Renal pelvis (tissue), 1 donor: ENCODE measurements at regions not wholly inside any gene's neighbourhood (a gene's known extent, or its start where the extent isn't known, plus 50 kb on each side); places are given as distances from the start of the nearest gene placed in this dataset.

Experiments
- DNase-seq: peaks from one replicate; pipeline ENCODE4 v3.0.0-alpha.2; 2013

DNA sequence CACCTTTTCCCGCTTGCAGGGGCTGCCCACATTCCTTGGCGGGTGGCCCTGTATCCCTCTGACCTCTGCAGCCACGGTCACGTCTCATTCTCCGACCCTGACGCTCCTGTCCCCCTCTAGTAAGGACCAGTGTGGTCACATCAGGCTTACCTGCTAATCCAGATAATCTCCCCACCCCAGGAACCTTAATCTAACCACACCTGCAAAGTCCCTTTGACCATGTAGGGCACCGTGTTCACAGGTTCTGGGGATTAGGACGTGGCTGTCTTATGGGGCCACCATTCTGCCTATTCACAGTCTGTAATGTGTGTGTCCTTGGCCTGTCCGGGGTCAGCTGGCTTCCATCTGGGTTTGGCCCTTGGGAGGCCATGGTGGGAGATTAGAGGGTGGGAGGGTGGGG lies 368.9 kb downstream of the AACS start:
- no peak for DNase-seq

DNA sequence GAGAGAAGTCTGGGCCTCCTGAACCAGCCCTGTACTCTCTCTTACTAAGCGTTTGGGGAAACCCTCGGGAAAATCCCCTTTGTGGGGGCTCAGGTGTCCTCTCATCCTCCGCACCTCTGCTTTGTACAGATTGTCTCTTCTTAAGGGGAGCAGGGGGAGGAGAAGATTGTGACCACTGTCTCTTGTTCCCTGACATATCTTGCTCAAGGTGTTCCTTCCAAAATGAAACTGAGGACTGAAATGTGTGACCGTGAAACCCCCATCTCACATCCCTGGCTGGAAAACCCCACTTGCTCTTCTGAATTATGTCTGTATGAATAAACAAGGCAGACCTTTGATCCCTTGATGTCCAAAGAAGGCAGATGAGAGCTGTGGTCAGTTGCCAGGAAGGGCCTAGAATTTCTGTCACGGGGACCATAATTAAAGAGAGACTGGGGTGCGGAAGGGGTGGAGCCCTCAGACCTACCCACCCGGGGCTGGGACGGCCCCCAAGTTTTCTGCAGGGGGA lies 369.8 kb downstream of the AACS start:
- no peak for DNase-seq

DNA sequence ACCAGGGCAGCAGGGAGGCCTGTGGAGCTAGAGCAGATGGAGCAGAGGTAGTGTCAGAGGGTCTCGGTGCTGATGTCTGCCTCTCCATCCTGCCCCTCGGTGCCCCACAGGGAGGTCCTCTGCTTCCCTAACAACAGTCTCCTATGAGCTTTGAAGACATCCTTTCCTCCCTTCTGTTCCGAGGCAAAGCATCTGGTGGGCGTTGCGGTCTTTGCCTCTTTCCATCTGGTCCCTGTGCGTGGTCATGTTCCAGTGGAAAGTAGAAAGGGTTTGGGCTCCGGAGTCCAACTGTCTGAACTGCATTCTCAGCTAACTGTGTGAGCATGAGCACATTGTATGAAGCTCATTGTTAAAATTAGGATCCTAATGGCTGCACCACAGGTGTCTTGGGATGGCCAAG lies 370.6 kb downstream of the AACS start:
- no peak for DNase-seq

DNA sequence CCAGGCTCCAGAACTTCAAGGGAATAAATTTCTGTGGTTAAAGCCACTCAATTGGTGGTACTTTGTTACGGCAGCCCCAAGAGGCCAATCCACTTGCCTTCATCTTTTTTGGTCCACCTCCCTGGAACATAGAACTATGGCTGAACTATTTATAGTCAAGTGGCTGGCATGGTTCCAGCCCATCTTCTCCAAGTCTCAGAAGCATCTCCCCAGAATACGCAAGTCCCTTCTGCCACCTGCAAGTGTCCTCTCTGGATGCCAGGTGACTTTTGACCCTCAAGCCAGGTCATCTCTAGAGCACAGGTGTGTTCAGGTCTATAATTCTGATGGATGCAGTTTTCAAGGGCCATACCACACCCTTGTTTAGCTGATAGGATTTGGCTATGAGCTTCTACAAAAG lies 371.5 kb downstream of the AACS start:
- DNase-seq = no peak

DNA sequence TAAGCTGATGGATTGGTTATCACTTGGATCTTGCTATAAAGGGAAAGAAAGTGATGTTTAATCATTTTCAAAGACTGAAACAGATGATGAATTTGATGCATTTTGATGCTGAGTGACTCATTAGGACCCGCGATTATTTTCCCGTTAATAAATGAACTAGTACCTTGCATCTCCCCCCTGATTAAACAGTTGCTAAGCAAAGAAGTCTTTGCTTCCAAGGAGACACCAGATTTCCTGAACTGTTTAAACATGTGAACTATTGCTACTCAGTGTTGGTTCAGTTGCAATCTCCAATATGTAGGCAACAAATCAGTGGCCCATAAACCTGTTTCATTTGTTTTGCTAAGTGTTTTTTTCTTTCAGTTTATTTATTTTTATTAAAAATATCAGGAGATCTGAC lies 375.2 kb downstream of the AACS start:
- no peak for DNase-seq

DNA sequence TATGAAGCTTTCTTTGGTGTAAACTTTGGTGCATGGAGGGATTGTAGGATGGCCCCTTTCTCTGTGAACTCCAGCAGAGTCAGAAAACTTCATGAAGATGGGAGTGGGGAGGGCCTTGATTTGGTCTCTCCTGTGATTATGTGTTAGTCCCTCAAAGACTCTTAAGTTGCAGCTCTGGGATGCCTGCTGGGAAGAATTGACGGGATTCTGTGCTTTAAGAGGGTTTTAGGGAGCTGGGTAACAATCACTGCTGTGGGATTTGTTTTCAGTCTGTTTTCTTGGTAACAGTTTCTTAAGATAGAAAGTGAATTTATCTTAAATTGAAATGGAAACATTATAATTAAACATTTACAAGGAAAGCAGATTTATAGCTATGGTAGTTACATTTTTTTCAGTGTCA lies 378.1 kb downstream of the AACS start:
- DNase-seq = no peak

DNA sequence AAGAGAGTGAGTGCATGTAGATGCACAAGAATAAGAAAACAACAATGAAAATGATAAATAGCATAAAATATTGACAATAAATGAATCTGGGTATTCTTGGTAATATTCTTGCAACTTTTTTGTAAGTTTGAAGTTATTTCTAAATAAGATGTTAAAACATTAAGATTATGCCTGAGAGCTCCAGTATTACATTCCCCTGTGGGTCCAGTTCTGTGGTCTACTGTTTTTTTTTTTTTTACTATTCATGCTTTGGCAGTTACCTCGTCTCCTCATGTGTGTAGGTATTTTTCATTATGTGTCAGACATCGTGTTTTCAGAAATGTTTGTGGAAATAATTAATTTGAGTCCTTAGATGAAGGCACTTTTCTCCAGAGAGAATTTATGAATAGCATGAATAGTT lies 386.2 kb downstream of the AACS start:
- DNase-seq = no peak

DNA sequence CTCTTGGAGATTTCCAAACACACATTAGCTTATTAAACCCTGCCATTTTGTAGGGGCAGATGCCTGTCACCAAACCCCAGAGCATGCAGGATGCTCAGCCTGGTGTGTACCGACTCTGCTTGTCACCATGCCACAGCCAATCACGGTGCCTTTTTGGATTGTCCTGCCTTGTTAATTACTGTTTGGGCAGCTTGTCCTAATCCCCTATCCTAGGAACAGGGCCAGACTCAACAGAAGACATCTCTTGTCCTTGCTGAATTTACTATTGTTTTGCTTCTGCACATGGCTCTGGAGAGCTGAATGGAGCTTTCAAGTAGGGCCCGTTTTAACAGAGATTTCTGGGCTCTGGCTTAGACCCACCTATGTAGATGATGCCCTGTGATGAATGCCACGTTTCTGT lies 388.5 kb downstream of the AACS start:
- no peak for DNase-seq

DNA sequence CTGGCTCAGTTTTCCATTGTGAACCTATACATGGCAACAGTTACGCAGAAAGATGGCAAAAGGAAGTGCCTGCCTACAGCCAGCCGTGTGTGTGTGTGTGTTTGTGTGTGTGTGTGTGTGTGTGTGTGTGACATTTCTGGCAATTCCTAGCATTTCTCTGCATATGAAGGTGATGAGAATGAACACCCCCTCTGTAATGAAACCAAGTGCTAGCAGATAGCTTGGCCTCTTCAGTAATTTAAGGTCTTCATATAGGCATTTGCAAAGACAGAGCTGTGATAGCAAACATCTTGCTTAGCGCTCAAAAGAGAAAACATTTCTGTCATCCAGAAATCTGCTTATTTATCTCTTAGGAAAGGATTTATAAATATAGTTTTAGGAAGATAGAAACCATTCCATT lies 389.1 kb downstream of the AACS start:
- no peak for DNase-seq

DNA sequence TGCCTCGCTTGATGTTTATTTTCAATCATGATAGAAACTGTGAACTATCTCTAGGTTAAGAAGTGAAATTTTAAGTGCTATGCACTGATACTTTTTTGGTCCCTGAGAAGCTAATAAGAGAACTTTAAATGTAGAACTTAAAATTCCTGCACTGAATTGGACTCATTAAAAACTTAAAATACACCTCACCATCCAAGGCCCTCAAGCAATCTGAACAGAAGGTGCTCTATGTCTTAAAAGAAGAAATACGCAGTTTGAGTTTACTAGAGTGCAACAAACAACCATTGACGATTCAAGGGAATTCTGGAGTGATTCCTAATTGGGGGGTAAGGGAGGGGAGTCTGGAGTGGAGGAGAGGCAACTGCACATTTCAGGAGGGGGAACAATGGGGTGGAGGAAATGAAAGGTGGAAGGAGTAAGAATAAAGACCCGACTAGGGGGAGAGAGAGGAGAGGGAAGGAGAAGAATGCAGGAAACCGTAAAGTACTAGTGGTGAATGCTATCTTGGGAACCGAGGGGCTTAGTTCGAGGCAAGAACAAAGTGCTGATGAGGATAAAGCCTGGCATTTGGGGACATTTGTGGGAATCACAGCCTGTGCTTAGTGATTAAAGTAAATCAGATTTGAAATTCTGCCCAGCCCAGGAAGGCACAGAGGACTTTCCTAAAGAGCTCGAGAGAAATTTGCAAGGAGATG lies 389.7 kb downstream of the AACS start:
- no peak for DNase-seq

DNA sequence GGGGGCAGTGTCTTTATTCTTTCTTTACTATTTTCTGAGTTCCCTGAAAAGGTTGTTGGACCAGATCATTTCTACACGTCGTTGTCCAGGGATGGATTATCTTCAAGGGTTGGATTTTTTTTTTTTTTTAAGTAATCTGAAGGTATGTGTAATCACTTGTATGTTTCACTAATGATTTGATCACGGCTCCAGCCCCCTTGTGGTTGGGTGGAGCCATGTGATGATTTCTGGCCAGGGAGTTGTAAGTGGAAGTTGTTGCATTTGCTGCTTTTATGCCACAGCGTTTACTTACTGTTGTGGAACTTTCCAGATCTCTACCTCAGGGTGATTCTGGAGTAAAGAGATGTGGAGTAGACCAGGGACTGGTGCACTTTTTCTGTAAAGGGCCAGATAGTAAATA lies 390.3 kb downstream of the AACS start:
- no peak for DNase-seq

DNA sequence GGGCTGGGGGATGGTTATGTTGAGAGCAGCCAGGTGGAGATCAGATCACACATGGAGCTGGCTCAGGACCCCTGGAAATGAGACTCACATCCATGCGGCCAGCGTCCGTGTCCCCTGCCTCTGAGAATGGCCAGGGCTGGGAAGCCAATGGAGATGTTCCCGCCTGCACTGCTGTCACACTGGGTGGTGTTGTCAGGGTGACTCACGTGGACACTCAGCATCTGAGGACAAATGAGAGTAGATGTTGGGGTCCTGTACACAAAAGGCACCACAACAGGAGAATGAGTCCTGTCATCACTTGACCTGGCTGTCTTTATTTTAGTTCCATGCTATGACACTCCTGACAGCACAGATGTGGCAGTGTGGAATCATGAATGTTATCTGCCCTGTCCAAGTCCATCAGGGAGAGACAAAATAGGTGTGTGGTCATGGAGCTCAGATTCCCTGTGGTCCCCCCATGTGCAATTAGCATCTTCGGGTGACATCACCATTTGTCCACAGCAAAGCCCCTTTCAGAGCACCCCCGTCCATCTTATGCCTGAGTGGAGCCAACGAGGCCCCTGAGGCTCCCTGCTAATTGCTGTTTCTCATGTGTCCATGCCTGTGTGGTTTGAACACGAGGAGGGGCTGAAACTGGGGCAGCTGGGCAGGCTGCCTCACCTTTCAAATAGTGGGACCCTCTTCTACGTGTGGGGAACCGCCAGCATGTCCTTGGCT lies 393.5 kb downstream of the AACS start:
- DNase-seq = no peak

DNA sequence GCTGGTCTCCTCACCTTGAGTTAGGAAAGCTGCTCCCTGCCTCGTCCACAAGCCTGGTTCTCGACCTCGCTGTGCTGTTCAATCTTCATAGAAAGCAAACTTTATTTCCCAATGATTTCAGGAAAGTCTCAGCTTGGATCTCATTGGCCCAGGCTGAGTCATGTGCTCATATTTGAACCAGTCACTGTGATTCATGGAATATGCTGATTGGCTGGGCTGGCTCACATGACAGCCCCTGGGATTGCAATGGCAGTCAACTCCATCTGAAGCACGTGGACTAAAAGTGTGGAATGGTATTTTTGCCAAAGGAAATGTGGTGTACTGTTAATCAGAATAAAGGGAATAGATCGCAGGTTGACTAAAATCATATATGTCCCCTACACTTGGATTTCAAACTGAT lies 396.6 kb downstream of the AACS start:
- DNase-seq = no peak

DNA sequence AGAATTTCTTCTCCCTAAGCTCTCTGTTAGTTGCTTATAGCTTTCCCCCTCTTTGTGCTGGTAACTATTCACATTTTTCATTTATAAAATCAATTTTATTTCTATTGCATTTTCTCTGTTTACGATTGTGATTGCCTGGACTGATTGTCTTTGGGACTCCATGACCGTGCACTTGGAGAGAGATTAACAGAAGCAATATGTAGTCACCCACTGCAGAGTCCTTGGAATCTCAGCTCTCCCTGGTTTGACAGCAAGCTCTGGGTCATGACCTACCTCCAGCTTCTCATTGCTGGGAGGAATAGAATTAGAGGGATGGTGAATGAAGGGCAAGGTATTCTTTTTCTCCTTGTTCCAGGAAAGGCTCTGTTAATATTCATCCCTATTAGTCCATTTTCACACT lies 398.2 kb downstream of the AACS start:
- no peak for DNase-seq

DNA sequence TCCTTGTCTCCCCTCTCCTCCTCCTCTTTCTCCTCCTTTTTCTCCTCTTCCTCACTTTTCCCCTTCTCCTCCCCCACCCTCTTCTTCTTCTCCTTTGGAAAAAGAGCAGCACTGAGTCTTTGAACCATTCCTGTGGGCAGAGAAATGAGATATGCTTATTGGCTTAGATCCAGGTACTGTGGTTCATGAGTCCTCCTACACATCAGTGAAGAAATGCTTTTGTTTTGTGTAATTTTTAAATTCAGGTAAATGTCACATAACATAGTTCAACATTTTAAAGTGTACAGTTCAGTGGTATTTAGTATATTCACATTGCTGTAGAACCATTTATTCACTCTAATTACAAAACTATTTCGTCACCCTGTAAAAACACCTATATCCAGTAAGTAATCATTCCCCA lies 402.1 kb downstream of the AACS start:
- DNase-seq = no peak

DNA sequence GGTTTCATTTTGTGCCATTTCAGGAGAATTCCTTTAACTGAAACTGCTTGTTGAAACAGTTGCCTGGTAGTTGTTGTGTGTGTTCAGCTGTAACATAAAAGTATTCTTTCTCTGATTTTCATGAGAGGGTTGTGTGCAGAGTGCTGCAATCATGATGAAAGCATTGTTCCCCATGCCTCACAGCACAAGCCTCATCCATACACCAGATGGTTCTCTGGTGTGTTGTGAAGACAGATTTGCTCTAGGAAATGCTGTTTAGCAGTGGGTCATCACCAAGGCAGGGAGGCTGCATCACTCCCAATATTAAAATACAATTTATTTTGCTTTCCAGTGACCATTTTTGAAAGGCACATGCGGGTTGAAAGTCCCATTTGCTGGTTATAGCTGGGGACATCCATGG lies 404.4 kb downstream of the AACS start:
- no peak for DNase-seq

DNA sequence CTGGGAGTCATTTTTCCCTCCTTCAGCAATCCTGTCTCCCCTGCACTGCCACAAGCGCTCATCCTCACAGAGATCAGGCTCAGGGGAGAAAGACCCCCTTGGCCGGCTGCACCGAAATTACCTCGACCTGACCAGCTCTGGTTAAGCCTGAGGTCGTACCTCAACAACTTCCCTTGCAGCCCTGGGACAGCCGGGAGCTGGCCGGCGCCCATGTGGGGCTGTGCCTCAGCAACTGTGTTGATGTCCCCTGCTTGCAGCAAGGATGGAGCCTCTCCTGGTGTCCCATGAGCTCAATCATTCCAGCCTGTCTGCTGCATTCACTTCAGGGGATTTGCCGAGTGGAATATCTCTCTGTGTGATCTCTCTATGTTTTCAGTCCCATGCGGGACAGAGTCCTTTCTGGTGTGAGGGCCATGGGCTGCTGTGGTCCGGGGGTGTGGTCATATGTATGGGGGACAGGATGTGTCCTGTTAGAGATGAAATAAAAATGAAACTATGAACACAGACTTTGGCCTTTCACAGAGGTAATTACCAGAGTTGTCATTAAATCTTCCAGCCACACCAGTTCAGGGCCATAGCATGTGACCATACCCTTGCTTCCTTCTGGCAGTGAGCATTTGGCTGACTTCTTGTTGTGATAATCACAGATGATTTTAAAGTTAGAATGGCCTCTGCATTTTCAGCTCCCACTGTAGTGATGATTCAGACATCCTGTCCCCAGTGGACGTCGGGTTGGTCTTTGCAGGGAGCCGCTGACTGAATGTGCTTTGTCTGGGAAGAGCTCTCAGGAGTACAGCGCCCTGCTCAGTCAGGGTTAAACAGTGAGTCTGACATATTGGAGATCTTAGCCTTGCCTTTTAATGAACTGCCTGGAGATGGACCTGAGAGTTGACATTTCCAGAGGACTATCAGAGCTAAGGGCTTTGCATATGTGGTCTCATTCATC lies 405.9 kb downstream of the AACS start:
- no peak for DNase-seq

DNA sequence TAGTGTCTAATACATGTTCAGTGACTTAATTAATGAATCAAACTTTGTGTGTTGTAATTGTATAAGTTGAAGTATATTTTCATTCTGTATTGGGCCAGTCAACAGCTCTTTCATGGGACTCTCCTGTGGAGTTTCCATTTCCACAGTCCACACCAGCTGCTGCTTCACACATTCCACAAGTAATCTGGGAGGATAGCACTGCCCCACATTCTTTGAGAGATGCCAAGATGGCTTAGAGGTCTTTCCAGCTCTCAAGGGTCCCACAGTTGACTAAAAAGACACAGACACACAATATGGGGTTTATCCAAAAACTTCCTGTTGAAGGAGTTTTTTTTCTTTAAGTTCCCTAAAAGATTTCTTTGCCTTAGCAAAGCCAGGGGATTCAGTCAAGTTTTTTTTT lies 408.3 kb downstream of the AACS start:
- DNase-seq = no peak

DNA sequence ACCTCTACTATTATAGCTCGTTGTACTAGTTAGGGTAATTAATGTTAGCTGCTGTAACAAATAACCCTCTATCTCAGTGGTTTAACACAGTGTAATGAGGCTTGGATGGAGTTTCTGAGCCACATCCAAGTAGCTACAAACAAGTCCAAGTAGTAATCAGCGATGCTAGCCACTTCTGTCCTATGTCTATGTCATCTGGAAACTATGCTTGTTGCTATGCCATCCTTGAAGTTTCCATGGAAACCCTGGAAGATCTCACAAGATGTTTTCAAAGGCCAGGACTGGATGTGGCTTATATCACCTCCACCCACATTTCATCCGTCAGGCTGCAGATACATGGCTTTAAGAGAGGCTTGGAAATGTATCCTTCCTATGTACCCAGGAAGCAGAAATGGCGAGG lies 422.1 kb downstream of the AACS start:
- DNase-seq = no peak

DNA sequence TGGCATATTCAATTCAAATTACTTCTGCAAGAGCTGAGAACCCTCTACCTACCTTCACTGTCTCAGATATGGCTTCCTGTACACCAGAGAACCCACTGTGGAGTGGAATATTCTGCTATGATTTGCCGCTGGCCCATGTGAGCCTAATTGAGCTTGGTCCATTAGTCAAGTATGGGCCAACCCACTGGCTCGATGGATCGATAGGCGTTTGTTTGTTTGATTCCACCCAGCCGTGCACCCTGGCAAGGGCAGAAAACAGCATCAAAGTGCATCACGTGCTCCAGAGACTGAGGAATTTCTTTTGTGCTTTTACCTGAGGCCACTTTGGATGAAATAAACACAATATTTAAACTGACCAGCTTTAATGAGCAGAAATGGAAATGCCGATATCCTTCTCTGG lies 426.3 kb downstream of the AACS start:
- no peak for DNase-seq

DNA sequence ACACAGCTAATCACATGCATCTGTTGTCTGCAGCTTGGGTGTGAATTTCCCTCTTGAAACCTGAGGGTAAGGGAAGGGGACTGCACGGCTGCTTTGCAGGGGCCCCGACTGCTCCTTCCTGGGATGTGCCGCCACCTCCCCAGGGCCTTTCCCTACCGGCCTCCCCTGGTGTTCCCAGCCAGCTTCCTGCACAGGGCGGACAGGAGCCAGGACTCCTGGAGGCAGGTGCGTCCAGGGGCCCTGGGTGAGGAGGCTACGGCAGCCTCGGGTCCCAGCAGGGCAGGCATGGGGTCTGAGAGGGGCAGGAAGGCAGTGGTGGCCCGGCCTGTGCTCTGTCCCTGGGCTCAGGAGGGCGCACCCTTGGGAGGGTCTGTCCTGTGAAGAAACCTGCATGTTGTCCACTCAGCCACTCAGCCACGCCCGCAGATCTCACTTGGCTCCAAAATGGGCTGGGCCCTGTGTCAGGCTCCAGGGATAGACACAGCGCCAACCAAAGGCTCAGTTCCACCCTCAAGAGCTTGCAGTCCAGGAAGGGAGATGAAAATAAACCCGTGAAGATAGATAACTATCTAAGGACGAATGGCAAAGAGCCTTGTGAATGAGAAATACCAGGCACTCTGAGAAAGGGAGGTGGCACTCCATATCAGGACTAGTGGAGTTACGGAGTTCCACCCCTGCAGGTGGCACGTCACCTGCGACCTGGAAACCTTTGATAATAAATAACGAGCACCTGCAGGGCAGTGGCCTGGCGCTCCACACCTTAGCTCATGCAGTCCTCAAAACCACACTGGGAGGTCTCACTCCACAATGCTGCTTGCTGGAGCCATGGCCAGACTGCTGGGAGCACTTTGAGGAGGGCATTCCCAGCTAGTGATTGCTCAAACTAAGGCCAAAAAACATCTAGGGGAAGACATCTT lies 427.4 kb downstream of the AACS start:
- DNase-seq = no peak
